Activated CD8-positive, alpha-beta memory T cell treated with anti-CD3 and anti-CD28 coated beads, Interleukin-2, amount 50 U/mL, for 48 hours (primary cell): ENCODE measurements at regions not wholly inside any gene's neighbourhood (a gene's known extent, or its start where the extent isn't known, plus 50 kb on each side); places are given as distances from the start of the nearest gene placed in this dataset.
"Not testable (repeated sequence)": the region's sequence is repeated elsewhere in the genome, so short reads cannot be mapped to it uniquely, and the experiment has no call there.

Experiments used
- DNase-seq: peaks from one replicate; pipeline ENCODE4 v3.0.0-alpha.2; 2020

DNA sequence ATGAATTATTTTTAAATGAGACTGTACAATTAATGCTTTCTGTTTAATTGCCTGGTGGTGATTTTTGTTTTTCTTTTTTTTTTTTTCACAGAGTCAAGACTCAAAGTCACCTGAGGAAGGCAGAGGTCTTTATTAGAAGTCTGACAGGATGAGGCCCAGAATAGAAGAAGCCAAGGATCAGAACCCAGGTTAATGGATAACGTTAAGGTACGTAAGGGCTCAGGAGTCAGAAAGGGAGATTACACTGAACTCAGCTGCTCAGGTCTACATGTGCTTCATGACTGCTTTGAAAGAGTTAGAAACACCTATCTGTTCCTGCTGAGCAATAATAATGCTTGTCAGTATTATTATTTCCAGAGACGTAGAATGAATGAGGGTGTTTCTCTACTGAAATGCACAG lies 196.5 kb downstream of the LRATD1 start:
- DNase-seq, result no peak

- DNase-seq, result no peak
Measured at GRCh38 chr2:14831458-14831857, 198.9 kb downstream of the LRATD1 start.

DNA sequence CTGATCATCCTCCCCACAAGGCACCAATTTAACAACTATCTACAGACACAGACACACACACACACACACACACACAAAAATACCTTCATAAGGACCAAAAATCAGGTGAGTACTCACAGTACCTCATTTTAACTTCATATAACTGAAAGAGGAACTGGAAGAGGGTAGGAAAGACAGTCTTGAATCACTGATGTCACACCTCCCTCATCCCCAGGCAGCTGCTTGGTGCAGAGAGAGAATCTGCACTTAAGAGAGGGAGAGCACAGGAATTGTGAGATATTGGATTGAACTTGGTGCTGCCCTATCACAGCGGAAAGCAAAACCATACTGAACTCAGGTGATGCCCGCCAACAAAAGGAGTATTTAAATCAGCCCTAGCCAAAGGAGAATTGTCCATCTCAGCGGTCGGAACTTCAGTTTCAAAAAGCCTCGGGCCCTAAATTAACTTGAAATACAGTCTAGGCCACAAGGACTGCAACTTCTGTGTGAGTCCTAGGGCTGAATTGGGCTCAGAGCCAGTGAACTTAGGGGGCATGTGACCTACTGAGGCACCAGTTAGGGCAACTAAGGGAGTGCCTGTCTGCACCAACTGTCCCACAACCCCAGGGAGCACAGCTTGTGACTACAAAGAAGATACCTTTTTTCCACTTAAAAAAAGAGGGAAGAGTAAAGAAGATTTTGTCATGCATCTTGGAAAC lies 211.1 kb downstream of the LRATD1 start:
- DNase-seq, result no peak

- DNase-seq, result no peak
Measured at GRCh38 chr2:14855751-14856150, 223.2 kb downstream of the LRATD1 start.

- DNase-seq, result no peak
Measured at GRCh38 chr2:14861181-14861580, 228.7 kb downstream of the LRATD1 start.

DNA sequence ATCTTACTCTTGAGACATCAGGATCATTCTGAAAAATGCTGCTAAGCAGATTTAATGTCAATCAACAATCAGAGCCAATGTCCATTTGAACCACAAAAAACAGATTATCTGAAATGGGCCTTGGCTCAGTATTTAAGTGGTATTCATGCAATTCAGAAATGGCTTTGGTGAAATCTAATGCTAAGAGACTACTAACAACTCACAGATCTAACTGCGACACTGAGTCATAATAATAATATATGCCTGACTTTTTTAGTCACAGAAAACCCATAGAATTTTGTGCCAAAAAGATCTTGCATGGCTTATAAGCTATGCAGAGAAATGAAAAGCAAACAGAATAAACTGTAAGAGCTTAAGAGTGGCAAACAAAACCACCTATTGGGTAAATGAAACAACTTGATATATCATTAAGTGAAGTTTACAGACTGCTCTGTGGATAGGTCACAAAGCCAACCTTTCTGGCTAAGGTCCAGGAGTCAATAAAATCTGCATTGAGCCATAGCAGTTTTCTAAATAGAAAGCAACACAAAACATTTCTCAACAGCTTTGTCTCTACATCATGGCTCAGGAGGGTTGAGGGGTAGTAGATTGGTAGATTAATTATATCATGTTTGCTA lies 234.3 kb downstream of the LRATD1 start:
- no peak for DNase-seq

DNA sequence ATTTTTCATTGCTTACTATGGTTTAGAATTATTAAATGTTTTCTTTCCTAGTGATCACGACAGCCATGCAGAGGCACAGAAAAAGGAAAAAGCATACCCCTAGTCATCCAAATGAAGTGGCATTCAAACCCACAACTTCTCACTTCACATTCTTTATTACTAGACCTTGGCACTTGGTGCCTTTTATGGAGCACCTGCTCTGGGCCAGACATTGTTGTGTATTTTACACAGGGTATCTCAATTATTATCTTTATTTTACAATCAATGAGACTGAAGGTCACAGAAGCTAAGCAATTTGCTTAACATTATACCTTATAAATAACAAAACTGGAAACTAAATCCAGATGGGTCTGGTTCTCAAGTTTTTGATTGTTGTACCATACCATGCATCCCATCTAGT lies 235.3 kb downstream of the LRATD1 start:
- no peak for DNase-seq

DNA sequence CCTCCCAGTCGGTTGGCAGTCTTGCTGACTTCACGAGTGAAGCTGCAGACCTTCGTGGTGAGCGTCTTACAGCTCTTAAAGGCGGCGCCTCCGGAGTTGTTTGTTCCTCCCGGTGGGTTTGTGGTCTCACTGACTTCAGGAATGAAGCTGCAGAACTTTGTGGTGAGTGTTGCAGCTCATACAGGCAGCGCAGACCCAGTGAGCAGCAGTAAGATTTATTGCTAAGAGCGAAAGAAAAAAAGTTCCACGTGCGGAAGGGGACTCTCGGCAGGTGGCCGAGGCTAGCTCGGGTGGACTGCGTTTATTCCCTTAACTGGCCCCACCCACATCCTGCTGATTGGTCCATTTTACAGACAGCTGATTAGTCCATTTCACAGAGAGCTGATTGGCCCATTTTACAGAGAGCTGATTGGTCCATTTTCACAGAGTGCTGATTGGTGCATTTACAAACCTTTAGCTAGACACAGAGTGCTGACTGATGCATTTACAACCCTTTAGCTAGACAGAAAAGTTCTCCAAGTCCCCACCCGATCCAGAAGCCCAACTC lies 240.3 kb downstream of the LRATD1 start:
- no peak for DNase-seq

DNA sequence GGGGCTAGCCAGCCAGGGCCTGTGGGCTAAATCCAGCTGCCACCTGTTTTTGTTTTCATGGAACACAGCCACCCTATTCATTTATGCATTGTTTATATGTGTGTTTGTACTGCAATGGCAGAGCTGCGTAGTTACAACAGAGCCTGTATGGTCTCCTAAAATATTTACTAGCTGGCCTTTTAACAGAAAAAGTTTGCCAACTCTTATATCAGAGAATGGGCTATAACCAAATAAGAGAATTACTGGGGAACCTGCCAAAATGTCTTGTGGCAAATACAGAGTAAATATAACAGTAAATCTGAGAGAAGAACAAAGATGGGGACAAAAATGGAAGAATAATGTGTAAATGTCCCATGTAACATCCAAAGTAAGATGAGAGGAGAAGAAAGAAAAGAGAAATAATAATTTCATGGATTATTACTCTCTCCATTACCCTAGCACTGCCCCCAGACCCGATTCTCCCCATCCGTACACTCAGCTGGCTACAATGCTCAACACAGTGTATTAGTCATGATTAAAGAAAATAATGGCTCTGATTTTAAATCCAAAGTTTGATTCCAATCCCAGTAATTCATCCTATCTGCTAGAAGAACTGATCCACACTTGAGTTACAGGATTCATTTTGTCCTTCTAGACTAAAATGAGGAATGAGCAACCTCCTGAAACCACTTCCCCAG lies 249.3 kb downstream of the LRATD1 start:
- DNase-seq, result no peak

GRCh38 chr2:14884651-14885050 lies 252.1 kb downstream of the LRATD1 start:
- DNase-seq, result no peak

- DNase-seq, result no peak
Measured at GRCh38 chr2:14891546-14891945, 259.0 kb downstream of the LRATD1 start.

GRCh38 chr2:14896330-14897030 lies 264.0 kb downstream of the LRATD1 start:
- no peak for DNase-seq

DNA sequence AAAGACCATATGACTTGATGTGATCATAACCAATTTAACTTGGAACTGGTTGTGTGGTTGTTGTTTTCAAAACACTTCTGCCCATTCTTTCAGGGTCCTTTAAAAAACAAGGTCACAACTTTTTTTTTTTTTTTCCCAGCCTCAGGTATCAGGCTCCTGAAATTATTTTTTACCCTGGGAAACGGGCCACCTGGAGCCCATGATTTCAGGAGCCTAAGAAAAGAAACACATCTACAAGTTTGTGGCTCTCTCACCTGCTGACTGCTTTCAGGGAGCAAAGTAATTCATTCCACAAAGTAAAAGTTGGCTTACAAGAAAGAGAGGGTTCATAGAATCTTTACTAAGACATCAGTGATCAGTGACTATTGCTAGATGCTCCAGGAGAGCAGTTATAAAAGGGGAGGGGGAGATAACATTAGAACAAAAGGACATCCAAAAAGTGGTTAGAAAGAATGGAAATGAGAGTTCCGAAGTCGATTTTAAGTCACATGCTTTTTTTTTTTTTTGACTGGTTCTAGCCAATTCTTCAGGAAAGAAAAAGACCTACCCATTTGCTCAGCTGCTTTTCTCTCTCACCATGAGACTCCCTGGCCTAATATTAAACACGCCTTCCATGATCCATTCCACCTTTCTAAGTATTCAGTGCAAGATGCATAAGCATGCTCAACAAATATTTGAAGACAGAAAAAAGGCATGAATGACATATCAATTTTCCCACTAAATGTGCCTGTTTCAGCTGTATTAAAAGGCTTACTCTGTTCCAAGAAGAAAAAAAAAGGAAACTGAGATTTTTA lies 267.3 kb downstream of the LRATD1 start:
- no peak for DNase-seq

DNA sequence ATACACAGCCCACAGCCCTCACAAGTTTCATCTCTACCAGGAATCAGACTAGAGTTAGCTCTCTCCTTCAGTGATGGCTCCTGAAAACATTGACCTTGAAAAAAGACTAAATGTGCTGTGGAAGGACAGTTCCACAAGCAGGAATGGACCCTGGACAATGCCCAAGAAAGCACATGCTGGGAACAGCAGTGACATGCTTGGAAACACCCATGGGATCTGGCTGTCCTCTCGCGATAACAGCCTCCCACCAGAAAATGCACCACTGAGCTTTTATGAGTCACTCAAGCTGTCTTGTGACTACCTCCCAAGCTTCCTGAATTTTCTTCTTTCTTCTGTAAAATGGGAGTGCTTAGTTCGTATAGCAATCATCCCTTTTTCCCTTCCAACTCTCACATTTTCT lies 269.2 kb downstream of the LRATD1 start:
- DNase-seq, result no peak

GRCh38 chr2:14902953-14903352 lies 270.4 kb downstream of the LRATD1 start:
- DNase-seq, result no peak

GRCh38 chr2:14903709-14904374 lies 271.3 kb downstream of the LRATD1 start:
- peak; percentile 86 for DNase-seq

DNA sequence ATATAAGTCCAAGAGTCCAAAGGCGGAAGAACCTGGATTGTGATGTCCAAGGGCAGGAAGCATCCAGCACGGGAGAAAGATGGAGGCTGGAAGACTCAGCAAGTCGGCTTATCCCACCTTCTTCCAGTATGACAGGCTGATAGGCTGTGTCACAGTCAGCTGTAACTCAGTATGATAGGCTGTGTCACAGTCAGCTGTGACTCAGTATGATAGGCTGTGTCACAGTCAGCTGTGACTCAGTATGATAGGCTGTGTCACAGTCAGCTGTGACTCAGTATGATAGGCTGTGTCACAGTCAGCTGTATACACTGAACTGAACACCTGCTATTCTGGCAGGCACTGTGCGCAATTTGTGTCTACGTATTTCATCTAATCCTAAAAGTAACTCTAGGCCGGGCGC lies 271.9 kb downstream of the LRATD1 start:
- not testable (repeated sequence) for DNase-seq

GRCh38 chr2:14905571-14905970 lies 273.1 kb downstream of the LRATD1 start:
- no peak for DNase-seq

DNA sequence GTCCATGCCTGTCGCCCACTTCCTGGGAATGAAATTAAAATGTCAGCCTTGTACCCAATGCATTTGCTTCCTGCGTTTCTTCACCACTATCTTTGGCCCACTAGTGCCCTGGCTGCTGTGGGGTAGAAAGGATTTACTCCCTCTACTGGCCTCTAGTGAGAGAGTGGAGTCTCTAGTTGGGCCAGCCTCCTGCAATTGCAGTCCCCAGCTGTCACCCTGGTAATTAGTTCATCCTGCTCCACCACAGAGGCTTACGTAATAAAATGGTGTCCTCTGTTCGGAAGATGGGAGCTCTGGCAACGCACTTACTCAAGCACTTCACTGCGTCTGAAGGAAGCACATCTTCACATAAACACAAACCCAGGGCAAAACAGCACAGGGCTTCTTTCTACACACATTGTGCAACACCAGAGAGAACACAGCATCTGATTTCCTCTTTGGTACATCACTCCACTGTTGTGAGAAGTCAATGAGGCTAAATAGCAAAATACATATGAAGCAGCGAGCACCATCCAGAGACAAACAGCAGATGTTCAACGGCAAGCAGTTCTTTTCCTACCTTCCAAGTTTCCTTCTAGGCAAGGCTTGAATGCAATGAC lies 274.6 kb downstream of the LRATD1 start:
- DNase-seq, result no peak

GRCh38 chr2:14909795-14910194 lies 277.3 kb downstream of the LRATD1 start:
- no peak for DNase-seq

GRCh38 chr2:14910654-14911053 lies 278.1 kb downstream of the LRATD1 start:
- no peak for DNase-seq

GRCh38 chr2:14915983-14916382 lies 283.5 kb downstream of the LRATD1 start:
- DNase-seq, result no peak
